GM23338 (cell line): ENCODE measurements at regions not wholly inside any gene's neighbourhood (a gene's known extent, or its start where the extent isn't known, plus 50 kb on each side); places are given as distances from the start of the nearest gene placed in this dataset.

ENCODE experiments used
- CREB1 ChIP-seq: fragments of 250-450 bp; sonication (Bioruptor Pico); IDR thresholded peaks from 2 replicates; pipeline ENCODE4 v1.5.0; 2020; ENCODE audit warnings: low read depth, mild to moderate bottlenecking, moderate library complexity
- CTCF ChIP-seq, 2 experiments: fragments of 200-600 bp in 1 of 2; sonication (generic) in 1 of 2; conservative IDR thresholded peaks; 2 replicates each; pipeline versions ENCODE4 v1.5.1 to v1.6.1; 2016 to 2017; ENCODE audit warnings: antibody characterized with exemption in 2 of 2, low read depth in 2 of 2, mild to moderate bottlenecking in 2 of 2, moderate library complexity in 1 of 2
- ETS1 ChIP-seq: IDR thresholded peaks from 2 replicates; pipeline ENCODE4 v1.6.1; 2016; ENCODE audit warnings: antibody characterized with exemption
- EZH2phosphoT487 ChIP-seq: fragments of 200-600 bp; sonication (generic); IDR thresholded peaks from one replicate; pipeline ENCODE4 v1.8.1; 2018; ENCODE audit warnings: antibody characterized with exemption; ENCODE audit not compliant: unreplicated experiment
- REST ChIP-seq: IDR thresholded peaks from one replicate; pipeline ENCODE4 v1.6.1; 2018; ENCODE audit warnings: antibody characterized with exemption; ENCODE audit not compliant: unreplicated experiment

- TF ChIP-seq CTCF (conservative IDR thresholded peaks at IDR 0.05; ENCODE audit: low read depth in 2 of 2) (no peak), CREB1 (CRISPR knock-in tag) (no peak), ETS1 (no peak), REST (no peak), EZH2phosphoT487 (no peak)
Measured at GRCh38 chr16:80056324-80056723, 455.8 kb upstream of the MAF start.
